HG03066 (cell line): ENCODE measurements at regions not wholly inside any gene's neighbourhood (a gene's known extent, or its start where the extent isn't known, plus 50 kb on each side); places are given as distances from the start of the nearest gene placed in this dataset.

ENCODE experiments used
- ATAC-seq: cut with Tn5 transposase; IDR thresholded peaks from one replicate; pipeline ENCODE4 v1.9.1; 2021; ENCODE audit warnings: low read depth; ENCODE audit not compliant: unreplicated experiment

GRCh38 chr18:34583895-34584294, 126.2 kb upstream of the DTNA start:
- no peak for ATAC-seq

GRCh38 chr18:34590503-34590902, 119.6 kb upstream of the DTNA start:
- no peak for ATAC-seq

GRCh38 chr18:34591920-34592444, 118.1 kb upstream of the DTNA start:
- ATAC-seq, result no peak

GRCh38 chr18:34592481-34592880, 117.6 kb upstream of the DTNA start:
- no peak for ATAC-seq

GRCh38 chr18:34592961-34593382, 117.1 kb upstream of the DTNA start:
- no peak for ATAC-seq

GRCh38 chr18:34594266-34594665, 115.8 kb upstream of the DTNA start:
- ATAC-seq, result no peak

GRCh38 chr18:34595690-34596089, 114.4 kb upstream of the DTNA start:
- ATAC-seq, result no peak

GRCh38 chr18:34598120-34598635, 111.9 kb upstream of the DTNA start:
- ATAC-seq, result no peak

- ATAC-seq, result no peak
Measured at GRCh38 chr18:34600158-34600557, 109.9 kb upstream of the DTNA start.

- no peak for ATAC-seq
Measured at GRCh38 chr18:34600874-34601656, 109.0 kb upstream of the DTNA start.

- no peak for ATAC-seq
Measured at GRCh38 chr18:34604591-34604990, 105.5 kb upstream of the DTNA start.

GRCh38 chr18:34606851-34607250, 103.2 kb upstream of the DTNA start:
- ATAC-seq, result no peak

- ATAC-seq, result no peak
Measured at GRCh38 chr18:34608064-34608463, 102.0 kb upstream of the DTNA start.

- ATAC-seq, result no peak
Measured at GRCh38 chr18:34609986-34610648, 100.0 kb upstream of the DTNA start.

GRCh38 chr18:34611904-34612303, 98.2 kb upstream of the DTNA start:
- ATAC-seq, result no peak

- no peak for ATAC-seq
Measured at GRCh38 chr18:34620258-34620861, 89.7 kb upstream of the DTNA start.

- no peak for ATAC-seq
Measured at GRCh38 chr18:34623557-34623956, 86.5 kb upstream of the DTNA start.

GRCh38 chr18:34624551-34624950, 85.5 kb upstream of the DTNA start:
- ATAC-seq, result no peak

- ATAC-seq, result no peak
Measured at GRCh38 chr18:34626404-34627136, 83.5 kb upstream of the DTNA start.

- no peak for ATAC-seq
Measured at GRCh38 chr18:34627137-34627920, 82.8 kb upstream of the DTNA start.
